ENCODE measurements at regions not wholly inside any gene's neighbourhood (a gene's known extent, or its start where the extent isn't known, plus 50 kb on each side); places are given as distances from the start of the nearest gene placed in this dataset.

DNA sequence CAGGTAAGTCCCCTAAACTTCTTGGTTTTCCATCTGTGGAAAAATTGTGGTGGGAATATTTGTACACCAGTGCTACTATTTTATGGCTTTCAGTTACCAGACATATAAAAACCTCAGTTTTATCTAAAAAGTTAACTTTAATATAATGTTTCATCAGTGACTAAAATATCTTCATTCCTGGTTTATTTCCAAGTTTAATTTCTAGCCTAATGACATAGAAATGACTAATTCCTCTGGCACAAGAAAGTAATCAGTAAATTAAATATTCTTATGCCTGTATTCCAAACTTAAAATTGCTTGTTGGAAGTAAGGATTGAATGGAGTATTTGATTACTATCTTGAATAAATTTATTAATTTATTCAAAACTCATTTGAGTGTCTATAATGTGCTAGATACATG, 757.0 kb downstream of the CDH11 start:
- Histone ChIP-seq H3K4me1 (ENCODE audit: control insufficient read depth in 1 of 2, insufficient read depth in 2 of 2, low read length in 2 of 2) (no peaks in the 10 kb centered on the region), H3K9me3 (ENCODE audit: control insufficient read depth in 1 of 2, low read length in 2 of 2) (no peaks in the 10 kb centered on the region), H3K9ac (ENCODE audit: low read depth in 1 of 2, low read length in 2 of 2) (no peak overlapping the region), H3K27me3 (ENCODE audit: control insufficient read depth in 1 of 2, insufficient read depth in 2 of 2, low read length in 2 of 2) (no peaks in the 10 kb centered on the region), H3K4me3 (ENCODE audit: low read depth in 1 of 2, low read length in 2 of 2) (no peak overlapping the region), H3K36me3 (ENCODE audit: control insufficient read depth in 1 of 2, insufficient read depth in 2 of 2, low read length in 2 of 2) (no peaks in the 10 kb centered on the region), H3K27ac (ENCODE audit: low read depth, low read length) (no peak overlapping the region)

GRCh38 chr16:64364416-64364815, 757.4 kb downstream of the CDH11 start:
- H3K4me3 ChIP-seq (ENCODE audit: low read depth in 1 of 2, low read length in 2 of 2) = no peak overlapping the region
- no peaks in the 10 kb centered on the region for H3K9me3 ChIP-seq (ENCODE audit: control insufficient read depth in 1 of 2, low read length in 2 of 2)
- H3K9ac ChIP-seq (ENCODE audit: low read depth in 1 of 2, low read length in 2 of 2) = no peak overlapping the region
- no peaks in the 10 kb centered on the region for H3K27me3 ChIP-seq (ENCODE audit: control insufficient read depth in 1 of 2, insufficient read depth in 2 of 2, low read length in 2 of 2)
- H3K36me3 ChIP-seq (ENCODE audit: control insufficient read depth in 1 of 2, insufficient read depth in 2 of 2, low read length in 2 of 2) = no peaks in the 10 kb centered on the region
- no peak overlapping the region for H3K27ac ChIP-seq (ENCODE audit: low read depth, low read length)
- H3K4me1 ChIP-seq (ENCODE audit: control insufficient read depth in 1 of 2, insufficient read depth in 2 of 2, low read length in 2 of 2) = no peaks in the 10 kb centered on the region

GRCh38 chr16:64364016-64364415, 757.8 kb downstream of the CDH11 start:
- no peak overlapping the region for H3K9ac ChIP-seq (ENCODE audit: low read depth in 1 of 2, low read length in 2 of 2)
- no peak overlapping the region for H3K27ac ChIP-seq (ENCODE audit: low read depth, low read length)
- H3K27me3 ChIP-seq (ENCODE audit: control insufficient read depth in 1 of 2, insufficient read depth in 2 of 2, low read length in 2 of 2) = no peaks in the 10 kb centered on the region
- no peak overlapping the region for H3K4me3 ChIP-seq (ENCODE audit: low read depth in 1 of 2, low read length in 2 of 2)
- no peaks in the 10 kb centered on the region for H3K9me3 ChIP-seq (ENCODE audit: control insufficient read depth in 1 of 2, low read length in 2 of 2)
- no peaks in the 10 kb centered on the region for H3K4me1 ChIP-seq (ENCODE audit: control insufficient read depth in 1 of 2, insufficient read depth in 2 of 2, low read length in 2 of 2)
- no peaks in the 10 kb centered on the region for H3K36me3 ChIP-seq (ENCODE audit: control insufficient read depth in 1 of 2, insufficient read depth in 2 of 2, low read length in 2 of 2)

- Histone ChIP-seq H3K27ac (ENCODE audit: low read depth, low read length) (no peak overlapping the region), H3K27me3 (ENCODE audit: control insufficient read depth in 1 of 2, insufficient read depth in 2 of 2, low read length in 2 of 2) (no peaks in the 10 kb centered on the region), H3K9me3 (ENCODE audit: control insufficient read depth in 1 of 2, low read length in 2 of 2) (no peaks in the 10 kb centered on the region), H3K9ac (ENCODE audit: low read depth in 1 of 2, low read length in 2 of 2) (no peak overlapping the region), H3K36me3 (ENCODE audit: control insufficient read depth in 1 of 2, insufficient read depth in 2 of 2, low read length in 2 of 2) (no peaks in the 10 kb centered on the region), H3K4me1 (ENCODE audit: control insufficient read depth in 1 of 2, insufficient read depth in 2 of 2, low read length in 2 of 2) (no peaks in the 10 kb centered on the region), H3K4me3 (ENCODE audit: low read depth in 1 of 2, low read length in 2 of 2) (no peak overlapping the region)
Observed at GRCh38 chr16:64363039-64363438, 758.8 kb downstream of the CDH11 start.

DNA sequence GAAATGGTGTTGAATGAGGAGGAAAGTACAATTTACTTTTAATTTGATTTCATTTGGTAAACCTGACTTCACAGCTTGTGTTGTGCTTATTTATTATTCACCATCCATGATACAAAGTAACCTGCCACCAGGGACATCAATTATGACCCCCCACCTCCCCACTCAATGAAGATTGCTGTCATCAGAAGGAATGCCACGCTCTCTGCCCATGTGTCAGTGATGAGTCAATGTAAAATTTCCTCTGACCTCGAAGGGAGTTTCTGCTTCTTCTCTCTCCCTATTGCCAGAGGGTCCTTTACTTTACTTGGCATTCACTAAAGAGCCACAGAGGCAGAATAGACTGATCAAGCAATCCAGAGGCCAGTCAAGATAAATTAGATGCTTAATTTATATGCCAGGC, 759.7 kb downstream of the CDH11 start:
- H3K4me1 ChIP-seq (ENCODE audit: control insufficient read depth in 1 of 2, insufficient read depth in 2 of 2, low read length in 2 of 2) = no peaks in the 10 kb centered on the region
- no peak overlapping the region for H3K9ac ChIP-seq (ENCODE audit: low read depth in 1 of 2, low read length in 2 of 2)
- H3K27ac ChIP-seq (ENCODE audit: low read depth, low read length) = no peak overlapping the region
- H3K36me3 ChIP-seq (ENCODE audit: control insufficient read depth in 1 of 2, insufficient read depth in 2 of 2, low read length in 2 of 2) = no peaks in the 10 kb centered on the region
- no peak overlapping the region for H3K4me3 ChIP-seq (ENCODE audit: low read depth in 1 of 2, low read length in 2 of 2)
- H3K9me3 ChIP-seq (ENCODE audit: control insufficient read depth in 1 of 2, low read length in 2 of 2) = no peaks in the 10 kb centered on the region
- no peaks in the 10 kb centered on the region for H3K27me3 ChIP-seq (ENCODE audit: control insufficient read depth in 1 of 2, insufficient read depth in 2 of 2, low read length in 2 of 2)

- Histone ChIP-seq H3K36me3 (ENCODE audit: control insufficient read depth in 1 of 2, insufficient read depth in 2 of 2, low read length in 2 of 2) (no peaks in the 10 kb centered on the region), H3K9me3 (ENCODE audit: control insufficient read depth in 1 of 2, low read length in 2 of 2) (no peaks in the 10 kb centered on the region), H3K9ac (ENCODE audit: low read depth in 1 of 2, low read length in 2 of 2) (no peak overlapping the region), H3K27me3 (ENCODE audit: control insufficient read depth in 1 of 2, insufficient read depth in 2 of 2, low read length in 2 of 2) (no peaks in the 10 kb centered on the region), H3K4me1 (ENCODE audit: control insufficient read depth in 1 of 2, insufficient read depth in 2 of 2, low read length in 2 of 2) (no peaks in the 10 kb centered on the region), H3K27ac (ENCODE audit: low read depth, low read length) (no peak overlapping the region), H3K4me3 (ENCODE audit: low read depth in 1 of 2, low read length in 2 of 2) (no peak overlapping the region)
Observed at GRCh38 chr16:64361753-64362152, 760.1 kb downstream of the CDH11 start.

- H3K9me3 ChIP-seq (ENCODE audit: control insufficient read depth in 1 of 2, low read length in 2 of 2) = no peaks in the 10 kb centered on the region
- no peak overlapping the region for H3K9ac ChIP-seq (ENCODE audit: low read depth in 1 of 2, low read length in 2 of 2)
- no peaks in the 10 kb centered on the region for H3K27me3 ChIP-seq (ENCODE audit: control insufficient read depth in 1 of 2, insufficient read depth in 2 of 2, low read length in 2 of 2)
- no peak overlapping the region for H3K27ac ChIP-seq (ENCODE audit: low read depth, low read length)
- no peaks in the 10 kb centered on the region for H3K4me1 ChIP-seq (ENCODE audit: control insufficient read depth in 1 of 2, insufficient read depth in 2 of 2, low read length in 2 of 2)
- H3K4me3 ChIP-seq (ENCODE audit: low read depth in 1 of 2, low read length in 2 of 2) = no peak overlapping the region
- no peaks in the 10 kb centered on the region for H3K36me3 ChIP-seq (ENCODE audit: control insufficient read depth in 1 of 2, insufficient read depth in 2 of 2, low read length in 2 of 2)
Observed at GRCh38 chr16:64358291-64358690, 763.6 kb downstream of the CDH11 start.

DNA sequence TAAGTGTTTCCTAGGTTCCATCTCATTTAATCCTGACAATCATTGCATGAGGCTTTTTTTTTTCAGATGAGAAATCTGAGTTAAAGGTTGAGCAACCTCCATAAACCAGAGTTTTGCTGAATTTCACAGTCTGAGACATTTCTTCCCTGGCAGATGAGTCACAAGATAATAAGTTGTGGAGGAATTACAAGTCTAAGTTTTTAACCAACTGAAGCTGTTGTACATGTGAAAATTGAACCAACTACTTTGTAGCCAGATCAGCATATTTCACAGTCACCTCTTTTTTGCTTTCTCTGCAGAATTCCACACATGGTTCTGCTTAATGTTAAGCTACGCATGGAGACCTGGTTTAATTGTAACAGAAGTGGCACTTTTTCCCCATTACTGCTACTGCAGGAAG, 765.6 kb downstream of the CDH11 start:
- no peak overlapping the region for H3K4me3 ChIP-seq (ENCODE audit: low read depth in 1 of 2, low read length in 2 of 2)
- no peaks in the 10 kb centered on the region for H3K27me3 ChIP-seq (ENCODE audit: control insufficient read depth in 1 of 2, insufficient read depth in 2 of 2, low read length in 2 of 2)
- no peak overlapping the region for H3K27ac ChIP-seq (ENCODE audit: low read depth, low read length)
- no peaks in the 10 kb centered on the region for H3K9me3 ChIP-seq (ENCODE audit: control insufficient read depth in 1 of 2, low read length in 2 of 2)
- no peak overlapping the region for H3K9ac ChIP-seq (ENCODE audit: low read depth in 1 of 2, low read length in 2 of 2)
- H3K36me3 ChIP-seq (ENCODE audit: control insufficient read depth in 1 of 2, insufficient read depth in 2 of 2, low read length in 2 of 2) = no peaks in the 10 kb centered on the region
- no peaks in the 10 kb centered on the region for H3K4me1 ChIP-seq (ENCODE audit: control insufficient read depth in 1 of 2, insufficient read depth in 2 of 2, low read length in 2 of 2)

DNA sequence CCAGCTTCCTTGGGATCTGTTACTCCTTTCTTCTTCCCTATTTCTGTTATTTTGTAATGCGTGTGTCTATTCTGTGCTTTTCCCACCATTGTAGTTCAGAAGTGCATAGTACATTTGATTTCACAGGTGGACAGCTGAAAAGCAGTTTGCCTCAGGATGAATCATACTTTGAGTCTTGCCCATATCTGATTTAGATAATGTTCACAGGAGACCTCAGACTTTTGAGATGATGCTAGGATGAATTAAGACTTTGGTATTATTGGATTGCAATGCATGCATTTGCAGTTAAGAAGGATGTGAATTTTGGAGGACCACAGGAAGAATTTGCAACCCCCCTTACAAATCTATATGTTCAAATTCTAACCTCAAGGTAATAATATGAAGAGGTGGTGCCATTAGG, 769.6 kb downstream of the CDH11 start:
- H3K4me3 ChIP-seq (ENCODE audit: low read depth in 1 of 2, low read length in 2 of 2) = no peak overlapping the region

GRCh38 chr16:64351121-64351520, 770.7 kb downstream of the CDH11 start:
- no peak overlapping the region for H3K27ac ChIP-seq (ENCODE audit: low read depth, low read length)
- no peak overlapping the region for H3K4me3 ChIP-seq (ENCODE audit: low read depth in 1 of 2, low read length in 2 of 2)
- no peaks in the 10 kb centered on the region for H3K36me3 ChIP-seq (ENCODE audit: control insufficient read depth in 1 of 2, insufficient read depth in 2 of 2, low read length in 2 of 2)
- no peak overlapping the region for H3K9ac ChIP-seq (ENCODE audit: low read depth in 1 of 2, low read length in 2 of 2)
- no peaks in the 10 kb centered on the region for H3K9me3 ChIP-seq (ENCODE audit: control insufficient read depth in 1 of 2, low read length in 2 of 2)
- no peaks in the 10 kb centered on the region for H3K27me3 ChIP-seq (ENCODE audit: control insufficient read depth in 1 of 2, insufficient read depth in 2 of 2, low read length in 2 of 2)
- H3K4me1 ChIP-seq (ENCODE audit: control insufficient read depth in 1 of 2, insufficient read depth in 2 of 2, low read length in 2 of 2) = no peaks in the 10 kb centered on the region

More for the DNA sequence above, 769.6 kb downstream of the CDH11 start:
- Histone ChIP-seq H3K9ac (ENCODE audit: low read depth in 1 of 2, low read length in 2 of 2) (no peak overlapping the region), H3K9me3 (ENCODE audit: control insufficient read depth in 1 of 2, low read length in 2 of 2) (no peaks in the 10 kb centered on the region), H3K27me3 (ENCODE audit: control insufficient read depth in 1 of 2, insufficient read depth in 2 of 2, low read length in 2 of 2) (no peaks in the 10 kb centered on the region), H3K36me3 (ENCODE audit: control insufficient read depth in 1 of 2, insufficient read depth in 2 of 2, low read length in 2 of 2) (no peaks in the 10 kb centered on the region), H3K27ac (ENCODE audit: low read depth, low read length) (no peak overlapping the region), H3K4me1 (ENCODE audit: control insufficient read depth in 1 of 2, insufficient read depth in 2 of 2, low read length in 2 of 2) (no peaks in the 10 kb centered on the region)

DNA sequence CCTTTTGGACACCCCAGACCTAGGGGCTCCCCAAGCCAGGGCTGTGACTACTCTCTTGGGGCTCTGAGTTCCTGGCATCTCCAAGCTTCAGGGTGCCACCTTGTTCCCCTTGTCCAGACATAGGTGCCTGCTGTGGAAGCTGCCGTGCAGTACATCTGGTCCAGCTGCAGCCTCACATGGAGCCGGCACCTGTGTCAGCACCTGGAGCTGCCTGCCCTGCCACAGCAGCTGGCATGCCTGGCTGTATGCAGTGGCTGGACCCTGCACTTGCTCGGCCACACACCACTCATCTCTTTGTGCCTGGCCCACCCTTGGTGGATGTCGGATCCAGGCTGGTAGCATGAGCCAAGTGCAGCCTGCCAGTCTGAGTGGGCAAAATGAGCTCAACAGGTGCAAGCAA, 775.8 kb downstream of the CDH11 start:
- no peaks in the 10 kb centered on the region for H3K36me3 ChIP-seq (ENCODE audit: control insufficient read depth in 1 of 2, insufficient read depth in 2 of 2, low read length in 2 of 2)
- H3K4me3 ChIP-seq (ENCODE audit: low read depth in 1 of 2, low read length in 2 of 2) = no peak overlapping the region

More for the DNA sequence above, 775.8 kb downstream of the CDH11 start:
- no peaks in the 10 kb centered on the region for H3K4me1 ChIP-seq (ENCODE audit: control insufficient read depth in 1 of 2, insufficient read depth in 2 of 2, low read length in 2 of 2)
- peaks cover 0 to 3% of the 10 kb centered on the region in 2 donors for H3K9me3 ChIP-seq (ENCODE audit: control insufficient read depth in 1 of 2, low read length in 2 of 2)
- H3K27me3 ChIP-seq (ENCODE audit: control insufficient read depth in 1 of 2, insufficient read depth in 2 of 2, low read length in 2 of 2) = no peaks in the 10 kb centered on the region
- H3K9ac ChIP-seq (ENCODE audit: low read depth in 1 of 2, low read length in 2 of 2) = no peak overlapping the region
- no peak overlapping the region for H3K27ac ChIP-seq (ENCODE audit: low read depth, low read length)
